HuH-7.5 (cell line): ENCODE measurements at regions not wholly inside any gene's neighbourhood (a gene's known extent, or its start where the extent isn't known, plus 50 kb on each side); places are given as distances from the start of the nearest gene placed in this dataset.

Experiments
- DNase-seq: peaks from one replicate; pipeline ENCODE4 v3.0.0; 2011; ENCODE audit warnings: low spot score

DNA sequence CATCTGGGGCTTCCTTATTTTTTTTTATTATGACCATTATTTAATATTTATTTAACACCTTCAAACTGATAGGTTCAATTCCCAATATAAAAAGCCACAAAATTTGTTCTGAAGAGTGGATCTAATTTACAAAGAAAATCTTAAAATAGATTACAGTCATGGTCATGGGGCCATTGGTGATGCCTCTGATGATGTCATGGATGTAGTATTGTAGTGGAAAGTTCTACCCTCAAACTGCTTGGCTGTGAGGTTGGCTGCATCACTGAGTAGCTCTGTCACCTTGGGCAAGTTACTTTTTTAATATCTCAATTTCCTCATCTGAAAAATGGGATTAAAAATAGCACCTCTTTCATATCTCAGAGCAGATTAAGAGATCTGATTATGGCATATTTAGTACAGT, 128.5 kb downstream of the DKK1 start:
- no peak for DNase-seq

DNA sequence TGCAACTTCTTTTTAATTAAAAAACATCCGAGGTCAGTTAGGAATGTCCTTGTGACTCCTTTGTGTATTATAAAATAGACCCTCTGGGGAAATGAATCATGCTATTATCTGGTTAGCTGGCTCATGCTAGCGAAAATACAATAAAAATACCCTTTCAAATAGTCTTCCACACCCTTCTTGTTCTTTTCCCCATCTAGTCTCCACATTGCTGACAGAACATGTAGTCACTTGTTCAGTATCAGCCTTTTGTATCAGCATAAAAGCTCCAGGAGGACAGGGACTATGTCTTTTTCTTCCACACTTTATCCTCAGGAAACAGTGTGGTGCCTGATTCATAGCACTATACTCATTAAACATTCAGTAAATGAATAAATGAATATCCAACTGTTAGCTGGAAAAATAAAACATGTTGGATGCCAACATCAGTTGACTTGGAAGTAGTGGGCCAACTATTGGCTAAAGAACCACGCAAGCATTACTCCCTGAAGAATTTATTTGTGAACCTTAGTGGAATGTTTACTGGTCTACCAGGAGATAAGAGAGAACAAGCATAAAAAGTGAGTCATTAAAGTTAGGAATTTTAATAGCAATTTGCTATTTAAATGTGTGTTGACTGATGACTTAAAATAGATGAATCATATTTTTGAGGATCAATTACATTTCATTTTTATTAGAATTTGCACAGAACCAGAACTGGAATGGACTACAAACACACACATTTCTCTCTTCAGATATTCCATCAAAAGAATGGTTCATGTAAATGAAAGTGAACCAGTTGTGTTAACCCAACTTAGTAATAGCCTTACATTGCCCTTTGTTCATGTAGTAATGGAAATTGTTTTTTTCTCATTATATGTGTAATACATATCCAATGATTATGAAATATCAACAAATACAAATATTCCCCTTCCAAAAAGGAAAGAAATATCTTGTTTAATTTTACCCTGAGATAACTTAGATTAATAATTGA, 129.6 kb downstream of the DKK1 start:
- DNase-seq: no peak

DNA sequence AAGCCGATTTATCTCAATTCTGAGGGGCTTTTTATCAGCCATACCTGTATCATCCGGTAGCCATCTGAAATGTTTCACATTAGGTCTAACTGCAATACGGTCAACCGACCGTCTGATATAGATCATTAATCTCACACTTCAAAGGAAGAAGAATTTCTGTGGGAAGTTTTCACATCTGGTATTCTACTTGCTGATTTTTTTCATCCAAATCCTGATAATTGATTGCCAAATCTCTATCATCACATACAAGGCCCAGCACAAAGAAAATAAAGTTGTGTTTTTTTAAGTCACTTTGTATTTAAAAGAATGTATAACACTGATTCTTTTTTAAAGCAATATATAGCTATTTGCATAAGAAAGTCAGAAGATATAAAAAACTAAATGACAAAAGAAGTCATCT, 132.3 kb downstream of the DKK1 start:
- no peak for DNase-seq

DNA sequence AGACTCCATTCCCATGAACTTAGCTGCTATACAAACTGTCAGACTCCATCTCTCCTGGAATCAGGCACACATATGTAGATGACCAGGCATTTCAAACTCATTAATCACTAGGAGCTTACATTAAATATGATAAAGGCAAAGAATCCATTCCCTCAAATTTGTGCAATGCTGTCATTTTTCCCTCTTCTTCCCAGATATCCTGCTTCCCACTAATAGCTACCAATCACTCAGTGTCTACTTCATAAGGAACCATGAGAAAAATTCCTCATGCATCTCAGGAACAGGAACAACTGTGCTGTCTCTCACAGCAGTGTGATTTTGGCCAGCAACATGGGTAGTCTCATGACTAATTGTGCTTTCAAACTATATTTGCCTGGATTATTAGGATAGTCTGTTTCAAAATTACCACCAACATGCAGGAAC, 133.9 kb downstream of the DKK1 start:
- DNase-seq: no peak

DNA sequence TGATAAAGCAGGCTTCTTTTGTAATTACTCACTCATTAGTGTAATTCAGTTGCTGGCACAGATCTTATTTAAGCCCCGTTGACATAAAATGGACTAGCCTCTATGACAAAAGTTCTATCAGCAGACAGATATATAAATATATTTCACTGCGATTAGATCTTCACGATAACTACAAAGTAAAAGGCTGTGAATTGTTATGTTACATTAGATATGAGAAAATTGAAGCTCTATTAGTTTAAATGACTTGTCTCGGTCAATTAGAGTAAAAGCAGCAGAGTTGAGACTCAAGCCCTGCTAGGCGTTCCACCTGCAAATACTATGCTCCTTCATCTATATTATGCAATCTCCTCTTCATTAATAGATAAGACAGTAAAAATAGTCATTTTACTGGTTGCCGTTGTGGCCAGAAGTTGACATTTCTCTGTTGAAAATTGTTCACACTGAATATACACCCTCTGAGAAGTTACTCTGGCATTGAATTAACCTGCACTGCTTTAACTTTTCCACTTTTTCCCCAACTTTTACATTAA, 136.7 kb downstream of the DKK1 start:
- DNase-seq: no peak

DNA sequence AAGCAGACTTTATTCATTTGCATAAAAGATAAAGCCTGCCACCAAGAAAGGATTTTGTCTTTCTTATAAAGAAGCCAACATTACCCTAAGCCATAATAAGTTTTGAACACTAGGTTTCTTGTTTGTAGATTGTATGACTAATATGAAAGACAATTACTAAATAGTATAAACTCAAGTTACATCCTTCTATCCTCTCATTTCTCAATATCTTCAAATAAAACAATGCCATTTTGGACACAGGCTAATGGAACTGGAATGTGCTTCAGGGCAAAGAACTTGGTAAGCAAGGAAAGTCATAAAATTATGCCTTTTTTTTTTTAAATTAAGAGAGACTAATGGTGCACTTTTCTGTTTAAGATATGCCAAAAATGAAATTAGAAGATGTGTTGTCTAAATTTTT, 137.7 kb downstream of the DKK1 start:
- no peak for DNase-seq

DNA sequence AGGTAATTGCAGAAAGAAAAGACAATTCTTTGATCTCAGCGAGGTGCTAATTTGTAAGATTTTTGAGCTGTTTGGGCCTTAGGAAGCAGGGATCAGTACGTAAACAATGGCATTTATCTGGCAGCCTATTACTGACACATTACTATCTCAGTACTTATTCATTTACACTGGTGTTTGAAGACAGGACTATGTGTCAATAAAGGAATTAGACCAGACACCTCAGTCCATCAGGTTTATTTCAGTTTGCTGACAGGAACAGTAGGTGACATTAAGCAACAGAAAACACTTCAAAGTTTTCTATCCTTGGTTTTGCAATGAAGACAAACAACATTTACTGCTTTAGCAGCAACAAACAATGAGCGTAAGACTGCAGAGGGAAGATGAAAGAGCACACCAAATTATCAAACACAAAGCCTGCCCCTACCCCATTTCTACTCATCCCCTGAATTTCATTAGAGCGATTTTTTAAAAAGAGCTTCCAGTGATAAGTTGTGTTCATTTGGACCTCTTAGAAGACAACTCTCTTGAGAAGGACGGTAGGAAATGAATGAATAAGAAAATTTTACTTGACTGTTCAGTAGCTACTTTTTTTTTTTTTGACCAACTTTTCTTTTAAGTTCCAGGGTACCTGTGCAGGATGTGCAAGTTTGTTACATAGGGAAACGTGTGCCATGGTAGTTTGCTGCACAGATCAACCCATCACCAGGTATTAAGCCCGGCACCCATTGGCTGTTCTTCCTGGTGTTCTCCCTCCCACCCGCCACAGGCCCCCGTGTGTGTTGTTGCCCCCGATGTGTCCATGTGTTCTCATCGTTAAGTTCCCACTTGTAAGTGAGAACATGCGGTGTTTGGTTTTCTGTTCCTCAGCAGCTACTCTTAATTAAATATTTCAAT, 138.8 kb downstream of the DKK1 start:
- no peak for DNase-seq

DNA sequence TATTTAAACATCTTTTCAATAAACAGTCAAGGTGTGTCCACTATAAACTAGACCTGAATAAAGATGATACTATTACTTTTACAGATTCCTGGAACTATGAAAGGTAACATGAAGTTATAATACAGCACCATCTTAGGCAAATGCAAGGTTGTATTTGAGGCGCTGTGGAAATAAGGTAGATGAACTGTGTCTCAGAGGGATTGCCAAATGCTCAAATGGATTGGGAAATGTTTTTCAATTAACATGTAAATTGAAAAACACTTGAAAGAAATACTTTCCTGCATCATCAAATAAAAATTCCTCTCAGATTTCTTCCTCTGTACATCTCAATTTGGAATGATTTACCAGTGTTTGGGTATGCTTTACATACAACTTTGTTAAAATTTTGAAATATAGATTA, 139.4 kb downstream of the DKK1 start:
- no peak for DNase-seq

DNA sequence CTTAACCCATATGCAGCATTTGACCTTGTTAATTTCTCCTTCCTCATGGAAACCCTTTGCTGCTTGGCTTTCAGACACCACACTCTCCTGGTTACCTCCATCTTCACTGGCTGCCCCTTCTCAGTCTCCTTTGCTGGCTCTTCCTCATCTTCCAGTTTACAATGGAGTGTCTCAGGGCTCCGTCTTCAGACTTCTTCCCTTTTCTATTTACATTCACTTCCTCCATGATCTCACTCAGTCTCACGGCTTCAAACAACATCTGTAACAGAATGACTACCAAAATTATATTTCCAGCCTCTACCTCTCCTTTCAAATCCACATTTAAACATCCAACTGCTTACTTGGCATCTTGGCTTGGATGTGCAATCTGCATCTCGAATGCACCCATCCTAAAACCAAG, 140.4 kb downstream of the DKK1 start:
- no peak for DNase-seq

DNA sequence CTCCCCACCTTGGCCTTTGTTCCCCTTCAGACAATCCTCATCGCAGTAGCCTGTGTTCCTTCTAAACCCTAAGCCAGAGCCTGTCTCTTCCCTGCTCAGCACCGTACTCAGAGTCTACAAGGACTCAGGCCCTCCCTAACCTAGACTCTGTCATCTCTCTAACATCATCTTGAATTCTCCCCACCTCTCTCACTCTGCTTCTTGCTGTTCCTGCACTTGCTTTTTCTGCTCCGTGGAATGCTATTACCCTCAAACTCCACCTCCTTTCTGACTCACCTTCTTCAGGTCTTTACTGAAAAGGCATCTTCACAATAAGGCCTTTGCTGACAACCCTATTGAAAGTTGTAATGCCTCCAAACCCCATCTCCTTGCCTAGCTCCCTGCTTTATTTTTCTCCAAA, 141.0 kb downstream of the DKK1 start:
- DNase-seq: no peak

DNA sequence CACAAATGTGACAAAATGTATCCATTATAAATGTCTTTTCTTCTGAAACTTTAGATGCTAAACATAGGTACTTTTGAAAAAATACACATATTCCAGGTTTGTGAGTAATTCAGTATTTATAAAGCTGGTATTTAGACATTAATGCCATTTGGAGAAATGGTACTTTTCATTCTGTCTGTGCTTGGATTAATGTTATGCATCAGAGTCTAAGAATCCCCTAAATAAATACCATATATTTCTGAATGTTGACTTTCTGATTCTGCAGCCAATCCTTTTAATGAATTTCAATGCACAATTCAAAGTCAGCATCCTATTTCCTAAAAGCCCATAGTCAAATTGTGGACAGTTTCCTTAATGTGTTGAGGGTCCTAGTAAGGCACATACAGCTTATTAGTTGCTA, 145.0 kb downstream of the DKK1 start:
- DNase-seq: no peak

DNA sequence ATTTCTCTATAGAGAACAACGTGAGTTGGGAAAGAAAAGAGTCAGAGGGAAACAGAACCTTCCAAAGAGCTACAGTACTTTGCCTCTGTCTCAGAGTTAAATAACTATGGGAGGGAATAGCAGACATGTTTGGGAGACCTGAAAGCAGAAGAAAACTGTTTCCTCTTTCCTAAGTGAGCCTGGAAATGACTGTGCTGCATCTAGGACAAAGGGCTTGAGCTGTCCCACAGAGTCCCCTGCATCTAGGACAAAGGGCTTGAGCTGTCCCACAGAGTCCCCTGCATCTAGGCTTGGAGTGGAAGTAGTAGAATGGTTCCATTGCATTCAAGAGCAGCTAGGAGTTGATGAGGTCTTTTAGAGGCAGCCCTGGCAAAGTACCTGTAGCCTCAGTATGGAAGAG, 149.7 kb downstream of the DKK1 start:
- DNase-seq: no peak

DNA sequence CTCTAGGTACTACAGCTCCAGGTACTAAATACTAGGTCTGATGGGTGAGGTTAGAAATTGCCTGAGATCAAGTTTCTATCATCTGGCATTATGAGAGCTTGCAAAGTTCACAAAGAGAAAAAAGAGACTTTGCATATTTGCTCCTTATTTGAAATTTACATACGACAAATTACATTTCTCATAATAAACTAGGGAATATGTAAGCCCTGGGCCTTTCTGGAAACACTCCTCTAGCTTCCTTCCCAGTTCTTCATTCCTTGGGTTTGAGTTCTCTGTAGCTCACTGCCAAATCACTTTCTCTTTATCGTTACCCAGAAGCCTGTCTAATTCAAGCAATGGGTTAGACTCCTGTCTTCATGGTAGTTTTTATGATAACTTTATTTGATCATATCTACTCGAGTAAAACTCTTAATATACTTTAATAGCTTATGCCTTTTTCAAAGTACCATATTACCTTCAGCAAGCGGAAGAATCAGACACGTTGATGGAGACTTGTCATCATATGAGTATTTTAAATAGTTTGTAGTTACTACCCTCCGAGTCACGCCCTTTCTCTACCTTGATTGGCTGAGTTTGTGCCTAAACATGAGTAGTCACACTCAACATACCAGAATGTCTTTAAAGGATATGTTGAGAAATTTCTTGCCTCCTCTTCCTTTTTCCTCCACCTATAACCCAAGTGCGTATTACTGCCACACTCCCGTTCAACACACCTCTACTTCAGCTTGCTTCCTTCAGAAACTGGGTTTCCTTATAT, 150.5 kb downstream of the DKK1 start:
- no peak for DNase-seq

DNA sequence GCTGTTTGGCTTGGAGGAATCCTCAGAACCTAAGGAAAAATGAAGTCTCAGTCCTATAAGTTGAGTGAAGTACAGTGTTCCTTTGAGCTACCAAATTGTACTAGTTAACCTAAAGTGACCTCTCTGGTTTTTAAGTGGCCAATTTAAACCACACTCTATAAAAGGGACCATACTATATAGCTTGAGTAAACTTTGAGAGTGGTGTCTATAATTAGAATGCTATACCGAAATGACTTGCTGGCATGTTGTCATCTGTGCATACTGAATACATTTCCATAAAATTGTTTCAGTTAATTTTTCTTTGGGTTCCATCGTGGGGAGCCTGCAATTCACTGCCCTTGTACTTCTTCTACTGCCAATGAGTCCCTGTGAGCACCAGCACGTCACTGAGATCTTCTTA, 151.1 kb downstream of the DKK1 start:
- DNase-seq: no peak

DNA sequence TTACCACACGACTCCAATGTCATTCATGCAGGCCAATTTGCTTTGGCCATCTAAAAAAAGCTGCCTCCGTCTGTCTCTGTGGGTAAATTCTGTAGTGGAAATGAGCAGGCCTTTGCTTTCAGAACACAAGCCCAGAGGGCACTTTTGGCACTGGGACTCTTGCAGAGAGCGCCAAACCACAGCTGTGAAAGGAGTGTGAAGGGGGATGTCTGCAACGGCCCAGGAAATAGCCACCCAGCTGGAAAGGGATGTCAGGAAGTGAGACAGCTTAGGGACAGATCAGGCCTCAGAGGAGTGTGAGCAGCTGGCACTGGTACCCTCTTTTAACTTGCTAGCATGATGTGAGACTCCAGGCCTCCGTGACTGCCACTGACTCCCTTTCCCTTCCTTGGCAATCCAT, 152.4 kb downstream of the DKK1 start:
- DNase-seq: no peak

DNA sequence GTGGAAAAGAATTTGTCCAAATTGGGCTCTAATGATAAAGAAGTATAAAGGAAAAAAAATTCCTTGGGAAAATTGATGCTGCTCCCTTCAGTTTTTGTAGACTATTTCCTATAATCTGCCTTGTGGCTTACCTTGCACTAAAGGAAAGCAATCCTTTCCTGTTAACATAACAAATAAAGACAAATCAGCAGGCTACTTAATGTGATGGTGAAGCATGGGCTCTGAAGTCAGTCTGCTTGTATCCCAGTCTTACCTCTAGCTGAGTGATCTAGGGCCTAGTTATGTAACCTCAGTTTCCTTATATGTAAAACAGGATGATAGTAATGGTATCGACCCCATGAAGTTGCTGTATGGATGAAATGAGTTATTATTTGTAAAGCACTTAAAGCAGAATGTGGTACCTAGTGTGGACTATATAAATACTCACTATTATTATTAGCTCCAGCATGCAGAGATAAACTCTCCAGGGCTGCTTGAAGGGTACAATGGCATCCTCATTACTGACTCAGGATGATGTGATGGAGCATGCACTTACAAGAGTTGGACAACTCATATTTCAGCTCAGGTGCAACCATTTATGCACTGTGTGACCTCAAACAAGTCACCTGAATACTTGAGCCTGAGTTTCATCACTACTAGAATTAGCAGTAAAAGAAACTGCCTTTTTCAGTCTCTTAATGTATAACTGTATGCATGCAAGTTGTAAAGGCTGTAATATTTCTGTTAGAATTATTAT, 156.1 kb downstream of the DKK1 start:
- DNase-seq: no peak

DNA sequence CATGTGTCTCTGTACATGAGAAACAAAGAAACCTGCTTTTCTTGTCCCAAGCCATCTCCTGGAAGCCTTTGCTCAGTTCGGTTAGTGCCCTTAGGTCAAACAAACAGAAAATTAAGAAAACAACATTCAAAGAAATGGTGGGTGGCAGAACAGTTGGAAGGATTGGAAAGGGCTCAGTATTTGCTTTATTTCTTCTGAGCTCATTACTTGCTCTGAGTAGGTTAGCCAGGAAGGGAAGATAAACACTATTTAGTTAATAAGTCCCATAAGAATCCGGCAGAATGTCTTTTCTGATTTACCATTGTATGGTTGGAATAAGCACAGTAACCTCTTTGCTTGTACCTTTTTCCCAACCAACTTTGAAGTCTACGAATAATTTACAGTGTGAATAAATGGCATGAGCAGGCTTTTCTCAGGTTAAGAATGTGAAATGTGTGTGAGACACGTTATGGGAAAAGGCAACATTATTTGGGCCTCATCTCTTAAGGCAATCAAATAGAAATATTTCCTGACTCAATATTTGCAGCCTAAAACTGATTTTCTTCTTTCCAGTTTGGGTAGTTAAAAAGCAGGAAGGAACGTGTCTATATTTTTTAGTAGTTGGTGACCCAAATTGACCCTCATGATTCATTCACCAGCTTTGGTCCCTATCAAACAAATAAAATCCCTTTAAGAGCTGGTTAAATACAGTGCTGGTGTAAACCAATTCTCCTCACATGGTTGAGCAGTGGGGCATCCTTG, 158.5 kb downstream of the DKK1 start:
- no peak for DNase-seq

DNA sequence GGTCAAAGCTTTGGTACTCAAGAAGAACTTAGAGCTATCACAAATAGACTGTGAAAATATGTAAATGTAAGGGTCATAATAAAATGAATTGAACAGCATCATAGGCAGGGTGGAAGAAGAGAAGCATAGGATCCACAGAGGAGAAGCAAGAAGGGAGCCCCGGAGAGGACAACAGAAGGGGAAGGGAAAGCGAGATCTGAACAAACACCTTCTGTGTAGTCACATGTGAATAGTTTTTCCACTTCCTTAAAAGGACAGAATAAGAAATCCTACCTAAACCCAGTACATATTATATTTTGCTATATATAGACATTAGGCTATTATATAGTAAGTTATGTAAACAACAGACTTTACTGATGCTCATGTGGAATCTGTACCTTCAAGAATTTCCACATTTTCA, 160.2 kb downstream of the DKK1 start:
- no peak for DNase-seq

DNA sequence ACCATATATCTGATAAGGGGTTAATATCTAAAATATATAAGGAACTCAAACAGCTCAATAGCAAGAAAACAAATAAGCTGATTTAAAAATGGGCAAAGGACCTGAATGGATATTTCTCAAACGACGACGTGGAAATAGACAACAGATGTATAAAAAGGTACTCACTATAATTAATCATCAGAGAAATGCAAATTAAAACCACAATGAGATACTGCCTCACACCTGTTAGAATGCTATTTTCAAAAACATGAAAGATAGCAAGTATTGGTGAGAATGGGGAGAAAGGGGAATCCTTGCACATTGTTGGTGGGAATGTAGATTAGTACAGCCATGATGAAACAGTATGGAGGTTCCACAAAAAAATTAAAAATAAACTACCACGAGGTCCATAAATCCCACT, 163.2 kb downstream of the DKK1 start:
- no peak for DNase-seq

DNA sequence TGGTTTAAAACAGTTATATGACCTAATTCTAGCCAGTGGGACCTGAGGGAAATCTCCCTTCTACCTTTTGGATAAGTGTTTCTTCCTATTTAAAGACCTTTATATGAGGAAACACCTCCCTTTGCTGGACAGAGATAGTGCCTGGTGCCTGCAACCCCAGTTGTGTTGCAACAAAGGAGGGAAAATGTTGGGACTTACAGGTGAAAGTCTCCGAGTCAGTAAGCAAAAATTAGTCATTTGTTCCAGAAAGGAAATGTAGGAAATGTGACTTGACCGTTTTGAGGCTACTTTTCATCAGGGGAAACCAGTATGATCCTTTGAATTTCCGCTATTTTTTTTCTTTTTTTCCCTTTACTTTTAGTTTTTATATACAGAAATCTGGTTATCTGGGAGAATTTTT, 165.5 kb downstream of the DKK1 start:
- DNase-seq: no peak
